HepG2 (cell line): ENCODE measurements at regions not wholly inside any gene's neighbourhood (a gene's known extent, or its start where the extent isn't known, plus 50 kb on each side); places are given as distances from the start of the nearest gene placed in this dataset.

ENCODE experiments used
- ATAC-seq: fragments of 200-7000 bp; cut with Tn5 transposase; 3 replicates; pipeline ENCODE4 v1.9.1; 2020; ENCODE audit warnings: mild to moderate bottlenecking, moderate library complexity
- BruUV-seq: library from RNA; stranded (reverse); fragments of 400-500 nt; replicated peaks from 2 replicates; lab custom pipeline; 2021; lab: Mats Ljungman, UMichigan
- CTCF ChIA-PET: fragments of 300-600 bp; formaldehyde crosslinking; extraction: SDS; loops from one replicate; lab custom pipeline; 2021; ENCODE audit warnings: low total read pairs, inconsistent platforms, low intra/inter-chr PET ratio; lab: Yijun Ruan, JAX
- POLR2A ChIA-PET: fragments of 350-600 bp; sonication (Branson Sonifier 250); formaldehyde crosslinking; loops from one replicate; lab custom pipeline; 2020; ENCODE audit warnings: antibody characterized with exemption, inconsistent platforms; lab: Yijun Ruan, JAX
- DNase-seq: peaks from one replicate; pipeline ENCODE4 v3.0.0-alpha.2; 2015; ENCODE audit warnings: low spot score
- FAIRE-seq: peaks from 3 replicates; lab custom pipeline; 2011; peaks lifted over from hg19 to GRCh38; lab: Jason Lieb, UNC
- H2AFZ ChIP-seq: one replicate; pipeline ENCODE4 v1.6.1; 2011; ENCODE audit warnings: low read length, inconsistent platforms
- H3K27ac ChIP-seq: fragments of 300-600 bp; 3 replicates; pipeline ENCODE4 v1.8.0; 2011; ENCODE audit warnings: mixed run types, mild to moderate bottlenecking, mixed read lengths, low read length, inconsistent platforms; ENCODE audit not compliant: insufficient read depth; ENCODE audit errors: extremely low read length
- H3K27me3 ChIP-seq, 2 experiments: fragments of 200-600 bp in 1 of 2; 2 replicates in 1 of 2; 3 replicates in 1 of 2; pipeline versions ENCODE4 v1.6.0 to v1.8.0; 2011; ENCODE audit warnings: low read length in 2 of 2, mild to moderate bottlenecking in 2 of 2, moderate library complexity in 2 of 2, inconsistent platforms in 1 of 2; ENCODE audit not compliant: insufficient read depth in 2 of 2, control insufficient read depth in 1 of 2
- H3K36me3 ChIP-seq, 2 experiments: fragments of 200-600 bp in 1 of 2; replicated peaks in 1 of 2; 2 replicates in 1 of 2; 3 replicates in 1 of 2; pipeline versions ENCODE4 v1.5.1 to v1.8.0; 2011; ENCODE audit warnings: low read length in 2 of 2, inconsistent platforms in 1 of 2; ENCODE audit not compliant: insufficient read depth in 2 of 2, control insufficient read depth in 1 of 2
- H3K4me1 ChIP-seq: 2 replicates; pipeline ENCODE4 v1.5.1; 2012; ENCODE audit warnings: low read length, inconsistent platforms; ENCODE audit not compliant: insufficient read depth
- H3K4me2 ChIP-seq: 2 replicates; pipeline ENCODE4 v1.6.0; 2011; ENCODE audit warnings: low read depth, low read length, inconsistent platforms
- H3K4me3 ChIP-seq, 3 experiments: fragments of 200-600 bp in 1 of 3; sonication (generic), shearing (Covaris generic) in 1 of 3; replicated peaks in 1 of 3; 2 replicates each; pipeline ENCODE4 v1.5.1; 2011 to 2016; ENCODE audit warnings: low read length in 3 of 3, inconsistent platforms in 2 of 3, low read depth in 2 of 3, mild to moderate bottlenecking in 2 of 3, control low read depth in 1 of 3, mixed read lengths in 1 of 3; ENCODE audit not compliant: insufficient read depth in 1 of 3
- H3K79me2 ChIP-seq: one replicate; pipeline ENCODE4 v1.6.1; 2011; ENCODE audit warnings: low read length, inconsistent platforms; ENCODE audit not compliant: insufficient read depth
- H3K9ac ChIP-seq: 2 replicates; pipeline ENCODE4 v1.6.0; 2011; ENCODE audit warnings: mild to moderate bottlenecking, low read depth, low read length, inconsistent platforms; ENCODE audit not compliant: insufficient read depth
- H3K9me3 ChIP-seq: 2 replicates; pipeline ENCODE4 v1.5.1; 2012; ENCODE audit warnings: mild to moderate bottlenecking, low read length
- H4K20me1 ChIP-seq: 2 replicates; pipeline ENCODE4 v1.6.0; 2011; ENCODE audit warnings: inconsistent platforms, mild to moderate bottlenecking, low read length, moderate library complexity; ENCODE audit not compliant: insufficient read depth
- ARNTL ChIP-seq: sonication (generic); formaldehyde crosslinking; IDR thresholded peaks from 2 replicates; pipeline ENCODE4 v1.4.0; 2020; ENCODE audit warnings: mild to moderate bottlenecking, missing genetic modification reagents
- ELF3 ChIP-seq: IDR thresholded peaks from 2 replicates; pipeline ENCODE4 v1.6.1; 2016; ENCODE audit warnings: missing genetic modification reagents, missing compliant biosample characterization
- KAT8 ChIP-seq: IDR thresholded peaks from 2 replicates; pipeline ENCODE4 v1.6.1; 2016; ENCODE audit warnings: missing genetic modification reagents, missing compliant biosample characterization
- MAX ChIP-seq: IDR thresholded peaks from 2 replicates; pipeline ENCODE4 v1.6.1; 2012; ENCODE audit warnings: inconsistent platforms
- SOX13 ChIP-seq, 3 experiments: fragments of 450-650 bp in 1 of 3; sonication (generic) in 1 of 3; formaldehyde crosslinking in 1 of 3; IDR thresholded peaks in 2 of 3; conservative IDR thresholded peaks in 1 of 3; 2 replicates each; pipeline versions ENCODE4 v1.5.0 to v1.6.1; 2016 to 2020; ENCODE audit warnings: antibody characterized with exemption in 1 of 3, mild to moderate bottlenecking in 1 of 3, missing compliant biosample characterization in 1 of 3, missing genetic modification reagents in 1 of 3, moderate library complexity in 1 of 3
- SOX6 ChIP-seq, 2 experiments: fragments of 450-650 bp in 1 of 2; sonication (generic) in 1 of 2; formaldehyde crosslinking in 1 of 2; IDR thresholded peaks; 2 replicates each; pipeline versions ENCODE4 v1.4.0 to v1.6.1; 2017 to 2020; ENCODE audit warnings: antibody characterized with exemption in 1 of 2, mild to moderate bottlenecking in 1 of 2, missing genetic modification reagents in 1 of 2
- STAT5B ChIP-seq: sonication (generic); formaldehyde crosslinking; IDR thresholded peaks from 2 replicates; pipeline ENCODE4 v1.4.0; 2020; ENCODE audit warnings: missing genetic modification reagents
- TRIM22 ChIP-seq: fragments of 450-650 bp; IDR thresholded peaks from 2 replicates; pipeline ENCODE4 v1.6.1; 2017
- WIZ ChIP-seq: sonication (generic); formaldehyde crosslinking; IDR thresholded peaks from 2 replicates; pipeline ENCODE4 v1.5.1; 2020; ENCODE audit warnings: mild to moderate bottlenecking, missing genetic modification reagents
- ZNF430 ChIP-seq: sonication (generic); formaldehyde crosslinking; IDR thresholded peaks from 2 replicates; pipeline ENCODE4 v1.9.0; 2021; ENCODE audit warnings: mild to moderate bottlenecking, missing genetic modification reagents
- WGBS: methylation state at CpG from one replicate; pipeline ENCODE4 v1.1.6; 2017; ENCODE audit warnings: low lambda C conversion rate; 5-methylcytosine and 5-hydroxymethylcytosine counted together
- in situ Hi-C: cut with HindIII; loops from 2 replicates; pipeline ENCODE4 v1.10.0; 2017; ENCODE audit warnings: low pct_unique_long_range_greater_than_20kb; ENCODE audit not compliant: extremely low pct_ligation_motif_present
- intact Hi-C: fragments of 100-400 bp; cut with micrococcal nuclease; formaldehyde crosslinking; loops from one replicate; pipeline ENCODE4 v1.10.0; 2022; ENCODE audit not compliant: unreplicated experiment

- Histone ChIP-seq H3K9me3 (no peaks in the 10 kb centered on the region), H3K4me1 (peaks cover 27% of the 10 kb centered on the region), H3K36me3 (no peaks in the 10 kb centered on the region), H3K27ac (peak overlapping the region; percentile 8), H3K79me2 (no peaks in the 10 kb centered on the region), H4K20me1 (no peaks in the 10 kb centered on the region), H3K27me3 (no peaks in the 10 kb centered on the region), H3K9ac (no peak overlapping the region), H2AFZ (no peak overlapping the region), H3K4me2 (peak overlapping the region; percentile 50), H3K4me3 (peak overlapping the region in 1 of 3 experiments; percentile 4; a peak in 1 of 6 replicates)
- ATAC-seq (peak; percentile 80), FAIRE-seq (no peak), DNase-seq (no peak)
- intact Hi-C loops, result no loop called here
- in situ Hi-C loops, result no loop called here
- TF ChIP-seq STAT5B (CRISPR knock-in tag) (no peak), ELF3 (CRISPR knock-in tag) (0 out of 2 replicates have a peak, but pooled peaks have one; percentile 26), SOX6 (IDR thresholded peaks at IDR 0.05) (no peak), SOX6 (CRISPR knock-in tag; IDR thresholded peaks at IDR 0.05) (peak; percentile 33; the same call in 1 of the 2 replicates), TRIM22 (no peak), ZNF430 (0 out of 2 replicates have a peak, but pooled peaks have one; percentile 19), WIZ (0 out of 2 replicates have a peak, but pooled peaks have one; percentile 19), KAT8 (0 out of 2 replicates have a peak, but pooled peaks have one; percentile 28), MAX (0 out of 2 replicates have a peak, but pooled peaks have one; percentile 29), ARNTL (CRISPR knock-in tag) (no peak), SOX13 (IDR thresholded peaks at IDR 0.05) (no peak), SOX13 (CRISPR knock-in tag; conservative IDR thresholded peaks at IDR 0.05 in 1 of 2, IDR thresholded peaks at IDR 0.05 in 1 of 2) (peak in 1 of 2 experiments; percentile 14; a peak in 1 of 4 replicates)
- BruUV-seq, result no TSS peak
- CTCF ChIA-PET, result no interaction called here
- 30% methylated on average over 6 of the region's 6 CpGs for WGBS
- POLR2A ChIA-PET, result no interaction called here
These were observed 272.9 kb upstream of the PTGER4 start for GRCh38 chr5:40406741-40407211.
